Choroid plexus epithelial cell (primary cell): ENCODE measurements at regions not wholly inside any gene's neighbourhood (a gene's known extent, or its start where the extent isn't known, plus 50 kb on each side); places are given as distances from the start of the nearest gene placed in this dataset.
A peak's percentile ranks its signal among the peaks of the same experiment; 100 is the strongest.
"Not testable (repeated sequence)": the region's sequence is repeated elsewhere in the genome, so short reads cannot be mapped to it uniquely, and the experiment has no call there.

Experiments
- DNase-seq: peaks from one replicate; pipeline ENCODE4 v3.0.0-alpha.2; 2010; ENCODE audit warnings: low read depth
- H3K4me3 ChIP-seq: 2 replicates; pipeline ENCODE4 v1.5.1; 2011; ENCODE audit warnings: low read depth, mild to moderate bottlenecking, control low read depth, low read length, moderate library complexity

DNA sequence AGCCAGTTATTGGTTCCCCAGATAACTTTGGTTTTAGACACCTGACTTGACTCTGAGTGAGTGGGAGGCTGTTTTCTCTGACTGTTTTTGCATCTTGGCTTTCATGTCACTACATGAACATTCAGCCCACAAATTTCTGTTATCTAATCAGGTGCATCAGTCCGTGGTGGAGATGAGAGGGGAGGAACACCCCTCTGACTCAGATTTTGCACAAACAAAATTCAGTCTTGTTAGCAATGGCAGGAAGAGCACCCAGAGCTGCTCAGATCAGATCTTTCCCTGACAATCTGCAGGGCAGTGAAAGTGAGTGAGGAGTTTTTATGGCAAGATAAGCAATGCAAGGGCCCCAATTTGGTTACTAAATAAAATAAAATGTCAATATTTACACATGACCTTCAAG, 307.2 kb upstream of the NOTCH2NLA start:
- DNase-seq, H3K4me3 ChIP-seq: not testable (repeated sequence)

DNA sequence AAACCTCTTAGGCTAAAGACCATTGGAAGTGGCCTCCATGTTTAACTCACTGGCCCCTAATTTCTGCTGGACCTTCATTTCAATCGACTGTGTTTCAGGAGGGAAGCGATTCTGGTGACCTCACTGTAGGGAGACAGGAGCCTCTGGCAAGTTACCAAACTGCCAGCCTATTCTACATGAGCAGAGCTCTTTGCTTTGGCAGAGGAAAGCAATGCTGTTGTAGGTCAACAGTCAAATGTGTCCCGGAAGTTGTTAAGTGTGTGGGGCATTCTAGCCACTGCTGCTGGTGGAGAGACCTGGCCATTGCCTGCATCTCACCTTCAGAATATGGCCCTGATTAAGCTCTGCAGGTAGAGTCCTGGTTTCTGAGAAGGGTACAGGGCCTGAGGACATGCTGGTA, 306.8 kb upstream of the NOTCH2NLA start:
- H3K4me3 ChIP-seq, DNase-seq: not testable (repeated sequence)

DNA sequence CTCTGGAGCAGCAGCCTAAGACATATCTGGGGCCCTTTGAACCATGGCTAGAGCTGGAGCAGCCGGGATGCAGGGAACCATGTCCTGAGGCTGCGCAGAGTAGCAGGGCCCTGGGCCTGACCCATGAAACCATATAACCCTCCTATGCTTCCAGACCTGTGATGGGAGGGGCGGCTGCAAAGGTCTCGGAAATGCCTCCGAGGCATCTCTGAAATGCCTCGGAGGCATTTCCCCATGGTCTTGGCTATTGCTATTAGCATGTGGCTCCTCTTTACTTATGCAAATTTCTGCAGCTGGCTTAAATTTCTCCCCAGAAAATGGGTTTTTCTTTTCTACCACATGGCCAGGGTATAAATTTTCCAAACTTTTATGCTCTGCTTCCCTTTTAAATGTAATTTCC, 302.1 kb upstream of the NOTCH2NLA start:
- not testable (repeated sequence) for H3K4me3 ChIP-seq, DNase-seq

DNA sequence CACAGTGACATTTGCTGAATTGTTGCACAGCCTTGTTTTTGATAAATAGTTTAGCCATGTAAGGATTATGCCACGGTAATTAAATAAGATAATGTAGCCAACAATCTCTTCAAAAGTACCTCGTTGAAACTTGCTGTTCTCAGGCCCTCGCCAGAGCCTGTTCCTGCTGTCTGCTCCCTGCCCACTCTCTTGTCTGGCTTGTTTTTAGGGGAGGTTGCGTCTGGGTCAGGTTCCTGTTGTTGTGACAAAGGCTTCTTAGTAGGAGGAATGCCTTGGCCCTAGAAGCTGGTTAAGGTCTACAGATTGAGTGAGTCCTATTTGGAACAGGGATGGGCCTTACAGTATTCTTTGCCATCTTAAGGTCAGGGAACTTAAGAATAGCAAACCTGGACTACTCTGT, 294.0 kb upstream of the NOTCH2NLA start:
- DNase-seq, H3K4me3 ChIP-seq: not testable (repeated sequence)

DNA sequence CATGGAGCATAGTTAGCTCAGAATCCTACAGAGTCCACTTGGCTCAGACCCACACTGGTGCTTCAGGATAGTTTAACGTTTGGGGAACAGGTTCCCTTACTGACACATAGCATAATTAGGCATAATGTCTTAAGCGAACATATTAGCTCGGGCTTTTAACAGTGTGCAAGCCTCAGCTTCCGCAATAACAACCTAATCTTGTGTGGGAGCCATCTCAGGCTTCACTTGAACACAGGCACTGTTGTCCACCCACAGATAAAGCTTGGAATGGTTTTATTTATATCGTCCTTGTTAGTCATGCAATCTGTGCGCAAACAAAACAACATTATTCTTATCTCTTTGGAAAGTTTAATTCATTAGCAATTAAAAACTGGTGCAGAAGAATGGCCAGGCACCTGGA, 293.5 kb upstream of the NOTCH2NLA start:
- not testable (repeated sequence) for DNase-seq, H3K4me3 ChIP-seq

DNA sequence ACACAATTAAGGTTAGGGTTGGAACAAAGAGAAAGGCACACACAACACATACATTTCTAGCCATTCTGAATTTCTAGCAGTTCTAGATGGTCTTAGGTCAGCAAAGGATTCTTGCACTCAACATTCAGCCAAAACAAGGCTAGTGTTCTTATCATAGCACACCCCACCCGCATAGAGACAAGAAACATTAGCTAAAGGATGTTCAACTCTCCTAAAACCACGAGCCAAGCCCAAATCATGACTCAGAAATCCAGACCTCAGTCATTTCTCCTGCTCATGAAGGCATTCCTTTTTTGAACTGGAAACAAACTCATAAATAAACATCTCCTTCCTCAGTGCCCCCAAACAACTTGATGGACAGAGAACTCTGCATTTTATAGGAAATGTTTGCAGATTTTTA, 293.0 kb upstream of the NOTCH2NLA start:
- not testable (repeated sequence) for H3K4me3 ChIP-seq, DNase-seq

DNA sequence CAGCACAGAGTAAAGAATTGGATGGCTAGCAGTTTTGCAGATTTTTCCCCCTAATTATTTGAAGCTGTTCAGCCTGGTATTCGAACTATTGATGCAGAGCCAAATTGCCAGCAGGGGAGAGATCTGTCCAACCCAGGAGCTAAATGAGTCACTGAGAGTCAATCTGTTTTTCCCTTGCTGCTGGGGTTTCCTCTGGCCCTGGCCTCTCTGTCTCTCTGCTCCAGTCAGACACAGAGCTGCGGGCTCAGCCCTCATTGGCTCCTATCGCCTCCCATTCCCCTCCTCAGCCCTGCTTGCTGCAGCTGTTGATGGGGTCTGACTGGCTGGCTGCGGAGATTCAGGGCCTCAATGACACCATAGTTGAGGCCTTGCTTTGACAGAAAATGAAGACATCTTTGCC, 284.9 kb upstream of the NOTCH2NLA start:
- H3K4me3 ChIP-seq, DNase-seq: not testable (repeated sequence)

DNA sequence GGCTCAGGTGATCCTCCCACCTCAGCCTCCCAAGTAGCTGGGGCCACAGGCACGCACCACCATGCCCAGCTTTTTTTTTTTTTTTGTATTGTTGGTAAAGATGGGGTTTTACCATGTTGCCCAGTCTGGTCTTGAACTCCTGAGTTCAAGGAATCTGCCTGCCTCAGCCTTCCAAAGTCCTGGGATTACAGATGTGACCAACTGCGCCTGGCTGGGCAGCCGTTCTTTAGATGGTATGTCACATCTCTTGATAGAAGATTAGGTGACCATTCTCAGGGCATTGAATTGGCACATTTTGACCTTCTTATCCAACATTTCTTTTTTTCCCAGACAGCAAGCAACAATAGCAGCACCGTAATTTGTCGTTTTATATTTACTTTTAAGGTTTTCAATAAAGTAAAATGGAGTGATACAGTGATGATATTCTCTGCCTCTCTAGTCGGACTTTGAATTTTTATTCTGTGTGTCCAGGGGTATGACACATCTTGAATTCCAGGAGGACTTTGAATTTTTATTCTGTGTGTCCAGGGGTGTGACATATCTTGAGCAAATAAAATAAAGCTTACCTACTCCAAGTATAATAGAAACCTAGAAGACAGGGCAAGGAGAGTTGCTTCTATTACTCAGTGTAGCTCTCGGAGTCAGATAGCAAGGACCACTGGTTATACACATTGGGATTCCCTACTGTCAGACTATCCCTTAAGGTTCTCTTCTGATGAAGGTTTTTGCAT, 282.4 kb upstream of the NOTCH2NLA start:
- not testable (repeated sequence) for H3K4me3 ChIP-seq, DNase-seq

DNA sequence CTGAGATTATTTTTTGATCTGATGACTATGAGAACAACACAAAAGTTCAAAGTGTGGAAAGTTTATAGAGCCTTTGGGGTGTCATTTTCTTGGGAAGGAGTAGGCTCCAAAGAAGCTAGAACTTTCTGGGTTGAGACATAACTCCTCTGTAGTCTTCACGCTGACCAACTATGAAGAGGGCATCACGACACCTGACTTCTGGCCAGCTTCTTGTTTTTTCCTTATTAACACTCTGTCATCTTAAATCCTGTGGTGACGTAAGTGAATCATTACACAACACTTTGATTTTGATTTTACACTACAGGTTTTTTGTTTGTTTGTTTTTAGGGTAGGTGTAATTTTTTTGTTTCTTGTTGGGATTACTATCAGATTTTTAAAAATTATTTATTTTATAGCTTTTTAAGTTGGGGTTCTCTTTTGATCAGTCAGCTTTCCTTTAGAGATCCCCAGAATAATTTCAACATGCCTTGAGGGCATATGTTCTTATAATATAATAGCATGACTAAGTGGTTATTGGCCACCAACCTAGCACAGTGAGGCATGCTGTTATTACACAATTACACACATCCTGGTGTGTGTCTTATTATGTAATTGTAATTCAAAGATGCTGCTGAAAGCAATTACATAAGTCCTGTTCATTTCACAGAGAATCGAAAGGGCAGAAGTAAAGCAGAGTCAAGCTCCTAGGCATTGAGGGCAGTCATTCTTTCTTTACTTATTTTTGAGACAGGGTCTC, 281.6 kb upstream of the NOTCH2NLA start:
- DNase-seq, H3K4me3 ChIP-seq: not testable (repeated sequence)

DNA sequence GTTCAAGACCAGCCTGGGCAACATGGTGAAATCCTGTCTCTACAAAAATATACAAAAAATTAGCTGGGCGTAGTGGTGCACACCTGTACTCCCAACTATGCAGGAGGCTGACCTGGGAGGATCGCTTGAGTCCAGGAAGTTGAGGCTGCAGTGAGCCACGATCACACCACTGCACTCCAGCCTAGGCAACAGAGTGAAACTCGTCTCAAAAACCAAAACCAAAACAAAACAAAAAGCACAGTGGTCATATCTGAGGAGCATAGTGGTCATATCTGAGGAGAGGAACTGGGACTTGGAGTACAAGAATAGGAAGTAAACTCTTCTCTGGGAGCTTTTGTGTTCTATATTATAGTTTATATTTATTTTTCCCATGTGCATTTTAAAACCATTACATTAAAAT, 275.3 kb upstream of the NOTCH2NLA start:
- not testable (repeated sequence) for H3K4me3 ChIP-seq, DNase-seq

DNA sequence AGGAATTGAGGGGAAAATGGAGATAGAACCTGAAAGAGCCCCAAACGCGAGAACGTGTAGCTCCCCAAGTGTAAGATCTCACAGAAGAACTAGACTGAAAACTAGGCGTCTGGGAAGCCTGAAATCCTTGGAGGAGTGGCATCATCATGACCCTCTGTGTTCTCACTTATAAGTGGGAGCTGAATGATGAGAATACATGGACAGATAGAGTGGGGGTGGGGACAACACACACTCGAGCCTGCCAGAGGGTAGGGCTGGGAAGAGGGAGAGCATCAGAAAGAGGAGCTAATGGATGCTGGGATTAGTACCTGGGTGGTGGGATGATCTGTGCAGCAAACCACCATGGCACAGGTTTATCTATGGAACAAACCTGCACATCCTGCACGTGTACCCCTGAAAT, 258.7 kb upstream of the NOTCH2NLA start:
- not testable (repeated sequence) for DNase-seq

DNA sequence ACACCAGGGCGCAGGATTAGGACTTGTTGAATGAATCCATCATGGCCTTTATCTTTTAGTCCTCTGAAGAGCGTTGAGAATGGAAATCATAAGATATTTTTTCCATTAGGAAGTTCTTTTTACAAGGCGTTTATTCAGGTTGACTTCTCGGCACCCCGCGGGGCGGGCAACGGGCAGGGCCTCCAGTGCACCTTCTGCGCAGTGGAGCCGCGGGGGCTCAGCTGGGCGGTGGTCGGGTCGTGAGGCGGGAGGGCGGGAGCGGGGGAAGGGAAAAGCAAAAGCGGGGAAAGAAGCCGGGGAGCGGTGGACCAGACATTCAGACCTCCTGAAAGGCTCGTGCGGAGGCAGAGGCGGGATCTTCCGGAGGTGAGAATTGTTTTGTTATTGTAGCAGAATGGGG, 258.3 kb upstream of the NOTCH2NLA start:
- H3K4me3 ChIP-seq: peak overlapping the region; percentile 31
- not testable (repeated sequence) for DNase-seq

More for the DNA sequence above, 258.7 kb upstream of the NOTCH2NLA start:
- not testable (repeated sequence) for H3K4me3 ChIP-seq

DNA sequence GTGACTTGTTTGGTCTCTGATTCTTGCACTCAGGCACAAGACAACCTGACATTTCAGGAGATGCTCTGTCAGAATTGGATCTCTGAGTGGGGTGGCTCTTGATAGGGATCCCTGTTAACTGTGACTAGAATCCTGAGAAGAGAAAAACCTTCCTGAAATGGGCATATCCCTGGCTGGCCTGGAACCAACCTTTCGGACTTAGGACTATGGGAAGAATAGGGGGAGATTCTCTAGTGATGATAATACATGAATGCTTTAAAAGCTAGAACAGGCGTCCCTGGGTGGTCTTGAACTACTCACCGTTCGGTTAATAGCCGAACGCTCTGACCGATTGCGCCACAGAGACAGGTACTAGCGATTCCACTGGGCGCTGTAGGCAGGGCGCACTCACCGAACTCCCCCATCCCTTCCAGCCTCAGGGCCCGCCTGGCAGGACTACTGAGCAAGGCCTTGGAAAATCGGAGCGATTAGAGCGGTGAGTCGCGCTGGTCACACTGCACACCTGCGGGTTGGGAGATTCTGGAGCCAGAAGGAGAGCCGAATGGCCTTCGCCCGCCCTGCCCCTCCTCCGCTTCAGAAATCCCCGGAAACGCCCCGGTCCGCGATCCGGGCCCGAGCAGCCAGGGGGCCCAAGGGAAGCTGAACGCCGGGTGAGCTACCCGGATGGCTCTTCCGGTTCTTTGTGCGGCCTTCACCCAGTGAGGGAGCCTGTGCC, 257.6 kb upstream of the NOTCH2NLA start:
- peak overlapping the region; percentile 44 for H3K4me3 ChIP-seq
- DNase-seq: peak; percentile 6

DNA sequence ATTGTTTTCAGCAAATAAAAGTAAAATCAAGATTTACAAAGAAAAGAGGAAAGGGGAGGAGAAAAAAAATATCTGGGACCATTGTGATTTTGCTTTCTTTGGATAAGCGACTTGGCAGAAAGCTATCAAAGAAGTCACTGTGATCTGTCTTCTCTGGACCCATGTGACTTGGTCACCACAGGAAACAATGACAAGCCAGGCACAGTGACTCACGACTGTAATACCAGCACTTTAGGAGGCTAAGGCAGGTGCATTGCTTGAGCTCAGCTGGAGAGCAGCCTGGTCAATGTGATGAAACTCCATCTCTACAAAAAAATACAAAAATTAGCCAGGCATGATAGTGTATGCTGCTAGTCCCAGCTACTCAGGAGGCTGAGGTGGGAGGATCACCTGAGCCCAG, 255.4 kb upstream of the NOTCH2NLA start:
- H3K4me3 ChIP-seq, DNase-seq: not testable (repeated sequence)

DNA sequence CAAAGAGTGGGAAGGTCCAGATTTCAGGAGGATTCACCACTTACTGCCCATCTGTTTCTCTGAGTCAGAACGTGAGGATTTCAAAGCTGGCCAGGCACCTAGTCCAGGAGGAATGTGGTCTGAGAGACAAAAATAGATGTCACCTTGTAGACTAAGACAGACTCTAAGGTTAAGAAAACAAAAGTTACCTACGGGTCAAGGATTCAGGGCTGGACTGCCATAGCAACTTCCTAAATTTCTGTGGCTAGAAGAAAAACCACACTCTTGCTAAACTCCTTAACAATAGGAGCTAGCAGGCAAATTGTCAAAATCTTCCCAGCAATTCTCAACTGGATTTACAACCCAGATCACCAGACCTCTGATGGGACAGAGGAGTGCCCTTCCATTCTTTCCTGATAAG, 250.4 kb upstream of the NOTCH2NLA start:
- not testable (repeated sequence) for H3K4me3 ChIP-seq
- peak; percentile 6 for DNase-seq
